NOMO-1 treated with dmso at 0.1 percent for 144 hours (cell line): ENCODE measurements at regions not wholly inside any gene's neighbourhood (a gene's known extent, or its start where the extent isn't known, plus 50 kb on each side); places are given as distances from the start of the nearest gene placed in this dataset.

Source experiments
- DNase-seq: peaks from one replicate; lab custom pipeline; 2025; ENCODE audit not compliant: unreplicated experiment; lab: John Stamatoyannopoulos, UW

GRCh38 chr19:31164791-31165251, 184.4 kb downstream of the TSHZ3 start:
- no peak for DNase-seq

GRCh38 chr19:31160336-31160926, 188.8 kb downstream of the TSHZ3 start:
- no peak for DNase-seq

- DNase-seq = no peak
Measured at GRCh38 chr19:31154021-31154420, 195.2 kb downstream of the TSHZ3 start.

DNA sequence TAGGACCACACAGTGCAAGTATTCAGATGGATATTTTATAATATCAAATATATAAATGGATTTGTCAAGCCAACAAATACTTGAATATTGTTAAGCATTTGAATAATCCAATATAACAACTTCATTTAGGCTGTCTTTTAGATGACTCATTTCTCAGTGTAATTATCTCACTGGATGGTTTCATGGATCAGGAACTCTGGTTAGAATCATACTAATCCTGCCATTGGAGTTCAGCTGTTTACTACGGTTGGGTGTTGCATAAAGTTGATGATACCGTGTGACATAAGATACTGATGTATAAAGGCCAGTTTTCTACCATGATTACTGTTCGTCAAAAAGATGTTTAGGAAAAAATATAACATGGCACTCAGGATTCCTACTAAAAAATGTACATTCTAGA, 196.3 kb downstream of the TSHZ3 start:
- no peak for DNase-seq

GRCh38 chr19:31149441-31149941, 199.7 kb downstream of the TSHZ3 start:
- no peak for DNase-seq

DNA sequence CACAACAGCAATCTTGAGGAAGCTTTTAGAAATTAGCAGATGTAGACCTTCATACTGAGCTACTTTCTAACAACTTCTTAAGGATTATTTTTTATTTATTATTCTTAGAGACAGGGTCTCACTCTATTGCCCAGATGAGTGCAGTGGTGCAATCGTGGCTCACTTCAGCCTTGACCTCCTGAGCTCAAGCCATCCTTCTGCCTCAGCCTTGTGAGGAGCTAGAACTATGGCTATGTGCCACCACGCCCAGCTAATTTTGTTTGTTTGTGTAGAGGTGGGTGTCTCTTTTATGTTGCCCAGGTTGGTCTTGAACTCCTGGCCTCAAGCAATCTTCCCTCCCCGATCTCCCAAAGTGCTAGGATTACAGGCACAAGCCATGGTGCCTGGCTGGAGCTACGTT, 200.6 kb downstream of the TSHZ3 start:
- DNase-seq = no peak

DNA sequence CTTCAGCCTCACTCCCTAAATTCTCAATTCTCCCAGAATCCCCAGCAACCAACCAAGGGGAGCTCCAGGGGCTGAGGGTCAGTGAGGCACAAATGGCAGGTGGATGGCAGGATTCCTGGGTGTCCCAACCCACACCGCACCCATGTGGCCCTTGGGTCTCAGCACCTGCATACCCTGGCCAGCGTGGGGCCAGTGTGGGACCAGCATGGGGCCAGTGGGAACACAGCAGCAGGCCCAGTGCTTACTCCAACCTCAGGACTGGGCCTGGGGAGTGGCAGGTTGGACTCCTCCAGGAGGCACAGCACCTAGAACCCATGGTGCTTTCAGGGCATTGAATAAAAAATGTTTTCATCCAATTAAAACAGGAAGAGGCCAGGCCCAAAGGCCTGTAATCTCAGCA, 202.0 kb downstream of the TSHZ3 start:
- DNase-seq = no peak

GRCh38 chr19:31146546-31147183, 202.6 kb downstream of the TSHZ3 start:
- DNase-seq = no peak

GRCh38 chr19:31146015-31146414, 203.2 kb downstream of the TSHZ3 start:
- no peak for DNase-seq

GRCh38 chr19:31145007-31145406, 204.2 kb downstream of the TSHZ3 start:
- DNase-seq = no peak

DNA sequence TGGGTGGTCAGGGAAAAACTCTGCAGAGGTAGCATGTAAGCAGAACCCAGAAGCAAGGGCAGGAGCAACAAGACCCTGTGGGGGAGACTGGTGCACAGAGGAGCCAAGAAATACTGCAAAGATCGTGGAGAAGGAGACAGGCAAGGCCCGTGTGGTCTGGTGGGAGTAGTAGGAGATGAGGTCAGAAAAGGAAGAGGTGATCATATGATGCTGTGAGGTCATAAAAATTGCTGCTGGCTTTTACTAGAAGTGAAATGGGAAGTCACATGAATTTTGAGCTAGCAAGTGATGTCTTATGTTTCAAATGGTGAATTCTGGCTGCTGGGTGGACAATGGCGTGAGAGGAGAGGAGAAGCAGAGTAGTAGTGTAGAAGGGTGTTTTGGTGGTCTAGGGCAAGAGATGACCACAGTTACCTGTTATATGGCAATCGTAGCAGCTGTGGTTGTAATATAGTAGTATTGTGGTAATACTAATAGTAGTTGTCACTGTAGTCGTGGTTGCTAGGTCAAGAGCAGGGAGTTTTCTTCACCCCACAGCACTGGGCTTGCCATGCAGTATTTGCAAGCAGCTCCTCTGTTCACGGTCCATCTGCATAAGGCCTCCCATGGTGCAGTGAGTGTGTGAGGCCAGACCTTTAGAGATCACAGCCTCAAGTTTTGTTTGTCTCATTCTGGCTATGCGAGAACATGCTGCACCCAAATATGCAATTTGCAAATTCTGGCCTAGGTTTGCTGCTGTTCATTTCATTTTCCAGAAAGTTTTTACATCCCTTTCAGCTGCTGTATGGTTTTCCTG, 205.0 kb downstream of the TSHZ3 start:
- DNase-seq = no peak

DNA sequence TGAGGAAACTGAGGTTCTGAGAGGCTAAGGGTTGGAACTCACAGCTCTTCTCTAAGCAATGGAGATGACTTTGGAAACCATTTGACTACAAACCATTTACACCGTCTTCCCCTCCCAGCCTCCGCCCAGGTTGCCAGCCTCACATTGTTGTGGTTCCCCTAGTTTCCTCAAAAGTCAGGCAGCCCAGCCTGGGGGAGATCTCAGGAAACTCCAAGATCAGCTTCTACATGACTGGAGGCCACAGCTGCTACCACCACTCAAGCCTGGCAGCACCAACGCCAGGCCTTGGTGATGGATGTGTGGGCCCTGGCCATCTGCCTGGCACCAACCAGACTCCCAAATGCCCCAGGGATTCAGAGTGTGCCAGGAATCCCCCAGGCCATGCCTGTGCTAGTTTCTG, 207.9 kb downstream of the TSHZ3 start:
- no peak for DNase-seq

- no peak for DNase-seq
Measured at GRCh38 chr19:31140717-31141116, 208.5 kb downstream of the TSHZ3 start.

- no peak for DNase-seq
Measured at GRCh38 chr19:31139871-31140505, 209.2 kb downstream of the TSHZ3 start.

DNA sequence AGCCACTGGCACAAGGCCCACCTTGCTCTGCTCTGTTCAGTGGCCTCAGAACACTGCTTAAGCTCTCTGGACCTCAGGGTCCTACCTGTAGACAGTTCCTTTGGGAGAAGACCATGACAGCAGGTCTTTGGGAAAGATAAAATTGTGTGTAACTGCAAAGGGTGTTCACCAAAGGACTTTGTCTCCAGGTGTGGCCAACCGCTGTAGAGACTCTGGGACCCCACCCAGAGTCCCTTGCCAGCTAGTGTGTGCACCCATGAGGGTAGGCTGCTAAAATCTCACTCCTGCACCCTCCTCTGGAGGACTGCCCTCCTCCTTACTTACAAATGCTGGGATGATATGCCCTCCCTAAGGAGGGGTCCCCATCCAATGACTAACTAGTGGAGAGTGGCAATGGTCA, 211.2 kb downstream of the TSHZ3 start:
- DNase-seq = no peak

DNA sequence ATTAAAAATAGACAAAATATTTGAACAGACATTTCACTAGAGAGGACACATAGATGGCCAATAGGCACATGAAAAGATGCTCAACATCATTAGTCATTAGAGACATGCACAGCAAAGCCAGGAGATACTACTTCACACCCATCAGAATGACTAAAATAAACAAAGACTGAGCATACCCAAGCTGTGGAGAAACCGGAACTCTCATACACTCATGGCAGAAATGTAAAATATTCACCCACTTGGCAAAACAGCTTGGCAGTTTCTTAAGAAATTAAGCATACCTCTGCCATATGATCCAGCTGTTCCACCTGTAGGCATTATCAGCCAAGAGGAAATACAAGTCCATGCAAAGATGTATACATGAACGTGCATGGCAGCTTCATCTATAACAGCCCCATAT, 213.4 kb downstream of the TSHZ3 start:
- no peak for DNase-seq

DNA sequence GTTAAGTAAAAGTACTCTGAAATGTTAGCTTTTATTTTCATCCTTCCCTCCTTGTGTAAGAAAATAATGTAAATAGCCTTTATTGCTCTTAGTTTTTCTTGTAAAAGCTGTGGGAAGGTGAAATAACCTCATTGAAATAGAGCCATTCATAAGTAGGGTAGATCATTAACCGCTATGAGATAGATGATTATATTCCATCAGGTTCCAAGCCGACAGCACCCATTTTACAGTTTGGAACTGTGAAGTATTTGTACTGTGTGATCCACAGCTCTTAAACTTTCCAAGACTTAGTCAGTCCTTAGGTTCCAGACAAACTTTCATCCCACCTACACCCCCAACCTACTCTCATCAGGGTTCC, 216.5 kb downstream of the TSHZ3 start:
- DNase-seq = no peak

DNA sequence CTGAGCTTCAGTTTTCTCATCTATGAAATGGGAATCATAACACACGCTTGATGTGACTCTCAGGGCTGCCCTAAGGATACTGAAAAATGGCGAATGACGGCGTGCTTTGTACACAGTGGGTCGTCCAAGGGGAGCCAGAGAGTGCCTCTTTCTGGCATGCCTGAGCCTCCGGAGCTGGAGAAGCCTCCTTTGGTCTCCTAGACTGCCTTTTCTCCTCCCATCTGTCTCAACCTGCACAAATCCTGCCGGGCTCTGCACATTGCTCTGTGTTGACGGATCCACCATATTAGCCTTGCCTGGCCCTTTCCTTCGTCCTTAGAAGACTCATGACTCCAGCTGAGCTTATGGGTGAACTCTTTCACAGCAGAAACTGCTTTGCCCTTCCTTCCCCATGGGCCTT, 220.9 kb downstream of the TSHZ3 start:
- no peak for DNase-seq

DNA sequence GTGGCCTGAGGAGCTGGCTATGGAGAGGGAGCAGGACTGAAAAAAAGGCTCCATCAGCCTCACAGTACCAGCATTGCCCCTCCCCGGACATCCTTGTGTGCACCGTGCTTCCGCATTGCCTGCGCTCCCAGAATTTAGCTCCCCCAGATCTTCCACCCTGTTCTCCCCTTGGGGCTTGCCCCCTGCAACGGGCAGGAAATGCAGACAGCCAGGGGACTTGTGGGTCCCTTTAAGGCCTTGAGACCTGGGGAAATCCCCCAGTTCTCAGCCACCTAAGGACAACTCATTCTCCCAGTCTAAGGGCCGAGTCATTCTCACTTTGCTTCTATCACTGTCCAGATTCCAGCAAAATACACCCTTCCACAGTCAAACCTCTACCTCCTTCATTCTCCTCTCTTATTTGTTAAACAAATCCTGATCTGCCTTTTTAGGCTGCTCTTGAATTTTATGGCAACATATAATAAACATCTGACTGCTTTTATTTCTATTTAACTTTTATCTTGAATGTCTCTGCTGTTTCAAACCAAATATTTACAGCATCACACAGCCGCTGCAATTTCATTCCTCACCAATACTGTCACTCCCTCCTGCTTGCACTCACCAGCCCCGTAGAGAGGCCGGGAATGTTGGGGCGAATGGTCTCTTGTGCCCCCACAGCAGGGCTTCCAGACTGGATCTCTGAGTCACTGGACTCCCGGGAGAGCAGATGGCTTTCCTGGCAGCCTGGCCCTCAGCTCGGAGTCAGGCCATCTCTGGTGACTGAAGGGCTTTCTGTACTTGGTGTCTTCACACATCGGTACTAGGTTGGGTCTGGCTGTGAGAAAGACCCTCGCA, 221.9 kb downstream of the TSHZ3 start:
- DNase-seq = no peak

DNA sequence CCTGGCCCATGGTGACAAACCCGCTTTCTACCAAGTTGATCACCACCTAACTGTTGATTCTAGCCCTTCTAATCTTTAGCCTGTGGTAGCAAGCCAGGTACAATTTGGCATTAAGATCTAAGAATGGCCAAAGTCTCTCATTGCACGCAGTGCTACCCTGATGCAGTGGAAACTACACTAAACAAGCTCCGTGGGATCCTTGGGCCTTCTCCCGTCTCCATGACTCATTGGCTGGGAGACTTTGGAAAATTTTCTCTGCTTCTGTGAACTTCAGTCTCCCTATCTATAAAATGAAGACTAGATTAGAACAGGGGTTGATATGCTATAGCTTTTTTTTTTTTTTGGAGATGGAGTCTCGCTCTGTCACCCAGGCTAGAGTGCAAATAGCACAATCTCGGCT, 223.0 kb downstream of the TSHZ3 start:
- DNase-seq = no peak

GRCh38 chr19:31125071-31125470, 224.2 kb downstream of the TSHZ3 start:
- no peak for DNase-seq
